ENCODE measurements at regions not wholly inside any gene's neighbourhood (a gene's known extent, or its start where the extent isn't known, plus 50 kb on each side); places are given as distances from the start of the nearest gene placed in this dataset.

DNA sequence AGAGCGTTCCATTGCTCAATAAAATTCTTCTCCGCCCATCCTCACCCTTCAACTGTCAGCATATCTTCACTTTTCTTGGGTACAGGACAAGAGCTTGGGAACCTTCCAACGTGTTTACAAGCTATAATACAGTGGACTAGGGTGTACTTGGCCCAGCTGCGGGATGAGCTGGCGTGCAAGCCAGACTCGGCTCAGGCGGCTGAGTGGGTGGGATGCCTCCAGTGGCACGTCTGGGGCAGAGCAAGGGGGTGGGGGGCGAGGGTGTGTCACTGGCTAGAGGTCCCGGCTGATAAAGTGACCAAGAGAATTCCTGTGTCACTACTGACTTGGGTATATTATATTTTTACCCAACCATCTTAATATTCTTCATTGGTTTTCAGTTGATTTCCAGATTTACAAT is 179.7 kb downstream of the EVA1A start:
- DNase-seq: no peak

DNA sequence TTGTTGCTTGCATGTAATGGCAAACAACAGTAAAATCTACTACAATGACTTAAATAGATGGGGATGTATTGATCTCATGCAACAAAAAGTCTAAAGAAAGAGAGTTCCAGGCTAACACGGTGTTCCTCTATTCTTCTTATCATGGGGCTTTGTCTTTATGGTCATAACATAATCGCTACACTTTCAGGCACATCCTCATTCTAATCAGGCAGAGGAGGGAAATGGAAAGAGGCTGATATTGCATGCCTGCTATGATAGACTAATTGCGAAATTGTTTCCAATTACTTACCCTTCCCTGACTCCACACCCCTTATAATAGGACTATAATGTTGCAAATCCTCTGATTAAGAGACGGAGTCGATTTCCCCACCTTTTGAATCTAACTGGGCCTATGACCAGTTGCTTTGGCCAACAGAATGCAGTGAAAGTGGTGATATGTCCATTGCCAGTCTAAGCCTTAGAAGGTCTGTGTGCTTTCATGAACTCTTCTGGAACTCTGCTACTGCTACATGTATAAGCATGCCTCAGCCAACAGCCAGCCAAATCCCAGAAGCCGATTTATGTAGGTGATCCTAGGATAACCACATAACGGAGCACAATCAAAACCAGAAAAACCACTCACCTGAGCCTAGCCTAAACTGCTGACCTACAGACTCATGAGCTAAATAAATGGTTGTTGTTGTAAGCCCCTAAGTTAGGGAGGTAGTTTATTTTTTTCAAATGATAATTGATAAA is 180.3 kb upstream of the TACR1 start:
- no peak for DNase-seq

DNA sequence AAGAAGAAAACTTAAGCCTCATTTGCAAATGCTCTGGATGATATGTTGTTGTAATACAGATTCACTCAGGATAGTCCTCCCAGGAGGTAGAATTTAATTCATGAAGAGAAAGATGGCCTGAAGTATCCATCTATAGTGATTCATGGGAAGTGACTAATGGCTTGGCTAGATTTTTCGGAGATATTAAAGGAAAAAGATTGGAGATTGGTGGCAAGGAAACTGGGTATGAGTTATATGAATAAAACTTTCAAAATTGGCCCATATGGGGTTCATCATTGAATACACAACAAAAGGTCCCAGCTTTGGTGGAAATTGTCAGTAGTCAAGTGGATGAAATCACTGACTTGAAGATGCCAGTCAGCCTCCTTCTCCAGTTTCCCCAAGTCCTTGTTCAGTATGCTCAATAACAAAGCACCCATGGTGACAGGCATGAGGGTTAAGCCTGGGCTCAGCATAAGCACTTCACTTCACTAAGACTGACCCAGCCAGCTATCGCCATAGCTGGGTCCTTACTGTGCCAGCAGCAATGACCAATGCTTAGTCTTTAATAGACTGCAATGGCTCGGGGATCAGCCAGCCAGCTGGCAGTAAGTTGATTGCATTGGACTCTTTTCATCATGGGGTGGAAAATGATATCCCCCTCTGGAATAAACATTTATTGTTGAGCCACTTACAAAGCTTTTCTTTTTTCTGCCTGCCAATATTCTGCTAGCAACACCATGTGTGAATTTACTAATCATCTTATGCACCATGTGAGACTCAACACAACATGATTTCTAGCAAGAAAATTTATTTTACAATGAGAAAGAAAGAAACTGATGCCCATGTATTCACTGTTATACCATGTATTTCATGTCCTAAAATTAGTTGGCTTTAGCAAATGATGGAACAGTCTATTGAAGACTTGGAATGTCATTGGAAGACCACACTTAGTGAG is 176.6 kb upstream of the TACR1 start:
- peak; percentile 73 for DNase-seq

DNA sequence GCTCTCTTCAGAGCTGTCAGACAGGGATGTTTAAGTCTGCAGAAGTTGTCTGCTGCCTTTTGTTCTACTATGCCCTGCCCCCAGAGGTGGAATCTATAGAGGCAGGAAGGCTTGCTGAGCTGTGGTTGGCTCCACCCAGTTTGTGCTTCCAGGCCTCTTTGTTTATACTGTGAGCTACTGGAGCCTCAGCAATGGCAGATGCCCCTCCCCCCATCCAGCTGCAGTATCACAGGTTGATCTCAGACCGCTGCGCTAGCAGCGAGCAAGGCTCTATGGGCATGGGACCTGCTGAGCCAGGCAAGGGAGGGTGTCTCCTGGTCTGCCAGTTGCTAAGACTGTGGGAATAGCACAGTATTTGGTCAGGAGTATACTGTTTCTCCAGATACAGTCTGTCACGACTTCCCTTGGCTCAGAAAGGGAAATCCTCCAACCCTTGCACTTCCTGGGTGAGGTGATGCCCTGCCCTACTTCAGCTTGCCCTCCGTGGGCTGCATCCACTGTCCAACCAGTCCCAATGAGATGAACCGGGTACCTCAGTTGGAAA is 175.2 kb upstream of the TACR1 start:
- DNase-seq: peak; percentile 6

DNA sequence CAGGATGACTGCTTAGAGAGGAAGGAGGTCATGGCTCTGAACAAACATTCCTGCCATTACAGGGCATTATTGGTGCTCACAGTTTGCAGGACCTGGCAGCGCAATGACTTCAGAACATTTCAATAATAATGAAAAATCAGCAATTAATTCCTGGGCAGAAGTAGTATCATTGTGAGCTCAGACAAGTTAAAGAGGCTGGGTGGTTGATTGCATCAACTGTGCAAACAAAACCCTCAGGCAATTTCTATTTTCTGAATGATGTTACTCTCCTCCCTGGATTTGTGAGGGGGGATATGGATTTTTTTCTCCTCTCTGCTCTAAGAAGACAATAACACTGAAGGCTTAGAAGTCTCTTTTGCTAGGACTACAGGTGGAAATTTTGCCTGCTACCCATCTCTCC is 168.1 kb upstream of the TACR1 start:
- DNase-seq: no peak

DNA sequence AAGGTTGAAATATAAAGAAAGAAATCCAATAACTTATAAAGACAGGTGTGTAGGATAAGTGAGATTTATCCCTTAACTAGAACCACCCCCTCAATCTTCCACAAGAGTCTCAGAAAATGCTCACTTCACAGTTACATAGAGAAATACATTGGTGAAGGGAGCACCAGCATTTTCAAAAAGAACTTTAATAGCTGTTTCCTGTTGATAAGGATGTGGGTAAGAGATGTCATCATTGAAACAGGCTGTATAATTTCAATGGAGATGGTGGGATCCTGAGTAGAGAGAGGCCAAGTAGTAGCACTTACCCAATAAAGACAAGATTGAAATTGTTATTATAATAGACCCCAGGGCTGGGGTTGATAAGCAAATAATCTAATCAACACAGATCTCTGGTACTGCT is 162.2 kb upstream of the TACR1 start:
- DNase-seq: no peak

DNA sequence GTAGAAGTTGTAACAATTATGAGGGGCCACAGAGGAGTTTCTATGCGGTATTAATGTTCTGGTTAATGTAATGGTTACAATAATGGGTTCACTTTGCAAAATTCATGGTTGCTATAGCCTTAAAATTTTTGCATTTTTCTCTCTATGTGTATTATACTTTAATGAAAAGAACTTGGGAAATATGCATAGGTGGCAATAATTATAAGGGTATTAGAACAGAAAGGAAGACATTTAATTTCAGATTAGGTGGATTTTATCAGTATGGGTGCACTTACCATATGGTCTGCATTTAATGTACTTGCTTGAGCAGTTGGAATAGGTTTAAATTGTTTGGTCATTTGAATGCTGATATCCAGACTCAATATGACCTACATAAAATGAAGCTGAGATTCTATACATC is 161.6 kb upstream of the TACR1 start:
- no peak for DNase-seq

DNA sequence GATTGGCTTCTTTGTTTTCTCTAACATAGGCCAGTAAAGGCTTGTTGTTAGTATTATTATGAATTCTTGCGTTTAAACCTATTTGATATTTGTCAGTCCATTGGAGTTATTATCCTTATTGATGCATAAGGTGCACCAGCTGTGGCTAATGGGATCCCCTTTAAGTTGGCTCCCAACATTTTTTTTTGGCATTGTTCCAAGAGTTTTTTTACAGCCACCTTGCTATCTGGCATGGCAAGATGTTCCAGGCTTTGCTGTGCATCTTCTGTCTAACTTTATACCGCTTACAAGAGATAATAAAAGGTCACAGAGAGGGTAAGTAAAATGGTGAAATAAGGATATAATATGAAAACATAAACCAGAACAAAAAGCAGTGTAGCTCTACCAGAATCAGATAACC is 157.5 kb upstream of the TACR1 start:
- DNase-seq: no peak

DNA sequence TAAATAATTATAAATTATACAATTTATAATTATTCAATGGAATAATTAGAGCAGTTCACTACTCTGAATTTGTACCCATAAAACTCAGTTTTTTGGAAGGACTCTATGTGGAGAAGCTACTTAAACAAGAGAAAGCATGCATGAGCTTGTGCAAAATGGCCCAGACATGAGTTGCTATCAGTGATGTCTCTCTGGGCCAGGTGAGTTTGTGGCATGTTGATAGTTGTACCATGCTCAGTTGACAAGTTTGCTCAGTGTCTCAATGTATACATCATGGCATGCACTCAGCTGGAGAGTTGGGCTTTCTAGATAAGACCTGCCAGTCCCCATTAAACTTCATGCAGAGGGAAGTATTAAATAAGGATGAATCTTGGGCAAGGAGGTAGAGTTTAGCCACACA is 153.8 kb upstream of the TACR1 start:
- no peak for DNase-seq

DNA sequence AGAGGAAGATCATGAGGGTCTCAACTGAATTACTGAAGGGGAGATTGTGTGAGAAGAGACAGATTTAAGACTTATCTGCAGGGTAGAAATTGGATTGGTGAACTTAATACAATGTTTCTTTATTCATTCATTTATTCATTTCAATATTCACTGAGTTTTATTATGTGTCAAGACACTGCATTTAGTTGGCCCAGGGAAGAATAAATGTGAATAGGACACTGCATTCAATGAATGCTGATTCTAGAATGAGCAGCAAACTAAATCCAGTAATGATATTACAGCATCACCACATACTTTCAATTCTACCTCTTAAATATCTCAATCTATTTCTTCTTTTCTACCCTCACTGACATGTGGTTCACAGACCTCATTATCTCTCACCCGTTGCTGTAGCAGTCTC is 149.0 kb upstream of the TACR1 start:
- no peak for DNase-seq

DNA sequence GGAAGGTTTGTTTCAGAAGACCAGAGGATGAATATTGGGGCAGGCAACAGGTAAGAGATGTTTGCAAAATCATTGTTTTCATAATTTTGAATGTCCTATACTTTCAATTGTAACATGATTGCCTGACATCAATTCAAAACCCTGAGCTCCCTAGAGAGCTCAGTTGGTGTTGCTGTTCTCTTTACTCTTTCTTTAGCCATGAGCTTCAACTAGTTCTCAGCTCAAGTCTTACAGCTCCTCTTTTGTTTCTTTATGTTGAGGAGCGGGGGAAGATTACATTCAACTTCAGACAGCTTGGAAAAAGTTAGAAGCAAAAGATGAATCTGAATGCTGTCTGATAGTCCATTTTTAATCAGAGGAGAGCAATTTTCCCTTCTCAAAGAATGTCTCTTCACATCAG is 144.8 kb upstream of the TACR1 start:
- DNase-seq: no peak

DNA sequence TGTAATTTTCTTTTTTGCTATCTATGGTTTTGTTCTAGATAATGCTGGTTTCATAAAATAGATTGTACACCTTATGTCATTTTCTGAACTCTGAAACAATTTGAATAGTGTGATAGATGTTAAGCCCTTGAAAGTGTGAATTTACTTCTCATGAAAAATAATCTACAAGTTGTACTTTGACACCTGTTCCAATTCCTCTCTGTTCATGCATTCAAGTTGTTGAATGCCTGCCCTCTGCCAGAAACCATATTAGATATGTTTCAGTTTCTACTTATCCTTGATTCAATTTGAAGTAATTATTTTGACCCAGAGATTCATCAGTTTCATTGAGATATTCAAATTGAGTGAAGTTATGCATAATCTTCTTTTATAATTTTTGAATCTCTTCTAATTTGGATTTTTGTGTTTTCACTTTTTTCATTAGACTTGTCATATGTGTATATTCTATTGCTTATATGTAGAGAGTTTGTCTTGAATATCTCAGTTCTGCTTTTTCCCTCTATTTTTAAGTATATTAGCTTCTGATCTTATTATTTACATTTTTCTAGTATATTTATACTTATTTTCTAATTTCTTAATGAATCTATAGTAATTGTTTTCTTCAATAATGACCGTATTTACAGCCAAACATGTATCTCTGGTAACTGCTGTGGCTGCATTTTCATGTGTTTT is 143.3 kb upstream of the TACR1 start:
- no peak for DNase-seq

DNA sequence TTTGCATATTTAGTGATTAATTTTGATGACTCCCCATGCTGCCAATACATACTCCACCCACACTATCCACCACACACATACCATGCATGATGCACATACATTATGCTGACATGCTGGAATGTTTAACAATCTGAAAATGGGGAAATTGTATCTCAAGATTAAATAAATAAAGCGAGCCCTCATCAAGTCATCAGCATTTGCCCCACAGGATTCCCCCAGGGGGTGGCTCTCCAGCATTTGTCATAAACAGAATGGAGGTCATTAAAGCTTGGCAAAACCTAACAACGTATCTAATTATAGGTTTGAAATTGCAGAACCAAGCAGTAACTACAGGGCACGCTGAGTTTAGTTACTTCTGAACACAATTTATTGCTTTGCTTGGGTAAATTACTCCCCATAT is 141.2 kb upstream of the TACR1 start:
- DNase-seq: peak; percentile 82

DNA sequence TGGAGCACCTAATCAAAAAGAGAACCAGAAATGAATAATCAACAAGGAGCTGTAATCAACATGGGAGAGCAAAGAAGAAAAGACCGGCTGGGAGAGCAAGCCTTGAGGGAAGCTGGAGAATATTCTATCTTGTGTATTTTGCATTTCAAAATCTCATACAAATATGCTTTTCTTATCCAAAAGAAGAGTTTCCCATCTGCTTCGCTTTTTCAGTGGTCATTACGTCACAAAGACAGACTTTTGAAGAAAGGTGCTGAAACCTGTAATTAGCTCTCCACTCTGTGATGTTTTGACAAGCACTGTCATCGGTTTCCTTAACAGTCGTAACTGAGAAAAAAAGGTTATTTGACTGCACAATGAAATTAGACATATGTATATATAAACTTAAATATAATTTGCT is 139.1 kb upstream of the TACR1 start:
- DNase-seq: no peak

DNA sequence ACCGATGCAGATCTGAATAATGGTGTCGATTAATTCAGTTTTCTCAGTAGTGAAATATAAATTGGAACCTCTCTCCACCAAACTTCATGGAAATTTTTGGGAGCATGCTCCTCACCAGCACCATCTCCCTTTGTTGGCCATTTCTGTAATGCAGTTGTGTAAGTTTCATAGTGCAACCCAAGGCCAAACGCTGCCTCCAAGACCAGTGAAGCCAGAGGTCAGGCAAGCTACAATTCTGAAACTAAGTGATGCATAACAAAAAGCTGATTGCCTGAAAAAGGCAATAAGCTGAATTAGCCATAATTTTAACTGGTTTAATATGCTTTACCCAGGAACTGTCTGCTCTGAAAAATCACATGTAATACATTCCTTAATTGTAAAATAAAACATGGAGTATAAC is 138.3 kb upstream of the TACR1 start:
- no peak for DNase-seq

DNA sequence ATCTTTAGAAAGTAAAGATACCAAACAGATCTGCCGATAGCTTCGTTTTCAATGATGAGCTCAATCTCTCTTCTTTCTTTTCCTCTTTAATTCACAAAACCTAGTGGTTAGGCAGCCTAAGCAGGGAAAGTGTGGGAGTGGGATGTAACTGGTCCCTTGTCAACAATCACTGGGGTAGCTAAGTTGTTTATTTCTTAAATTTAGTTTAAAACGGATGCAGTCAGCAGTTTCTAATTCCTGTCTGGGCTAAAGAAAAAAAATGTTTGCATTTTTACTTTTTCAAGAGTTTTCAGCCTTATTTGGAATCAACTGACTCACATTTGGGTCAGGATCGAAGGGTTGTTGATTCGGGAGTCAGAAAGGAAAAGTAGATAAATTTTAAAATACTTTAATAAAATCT is 137.7 kb upstream of the TACR1 start:
- DNase-seq: no peak

DNA sequence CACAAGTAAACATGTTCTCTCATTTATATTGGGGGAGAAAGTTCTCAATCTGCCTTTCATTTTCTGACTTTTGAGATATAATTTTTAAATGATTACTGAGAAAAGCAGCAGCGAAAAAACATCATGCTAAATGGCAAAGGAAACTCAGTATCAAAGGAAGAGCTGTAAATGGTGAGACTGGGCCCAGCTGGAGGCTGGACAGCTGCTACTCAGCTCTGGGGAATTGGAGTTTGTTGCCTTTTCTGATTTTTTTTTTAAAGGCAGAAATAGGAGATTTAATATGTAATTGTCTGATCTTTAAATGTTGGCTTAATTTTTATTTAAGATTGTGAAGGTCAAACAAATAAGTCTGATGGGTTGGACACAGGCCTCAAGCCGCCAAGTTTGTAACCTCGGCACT is 137.1 kb upstream of the TACR1 start:
- no peak for DNase-seq

DNA sequence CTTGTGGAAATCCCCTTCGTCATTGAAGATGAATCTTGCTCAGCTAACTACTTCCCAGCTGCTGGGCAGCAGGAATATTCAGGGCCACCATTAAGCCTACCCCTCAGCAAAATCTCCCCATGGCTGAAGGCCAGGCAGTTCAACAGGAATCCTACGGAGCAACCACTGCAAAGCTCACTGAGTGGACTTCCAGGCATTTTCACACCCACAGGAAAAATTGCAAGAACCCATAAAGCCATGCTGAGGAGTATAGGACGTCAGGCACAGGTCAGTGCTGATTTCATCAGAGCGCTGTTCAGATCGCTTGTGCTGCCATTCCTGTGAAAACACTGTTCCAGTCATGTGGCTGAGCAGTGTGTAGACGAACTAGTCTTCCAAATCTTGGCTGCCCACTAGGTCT is 134.8 kb upstream of the TACR1 start:
- DNase-seq: no peak

DNA sequence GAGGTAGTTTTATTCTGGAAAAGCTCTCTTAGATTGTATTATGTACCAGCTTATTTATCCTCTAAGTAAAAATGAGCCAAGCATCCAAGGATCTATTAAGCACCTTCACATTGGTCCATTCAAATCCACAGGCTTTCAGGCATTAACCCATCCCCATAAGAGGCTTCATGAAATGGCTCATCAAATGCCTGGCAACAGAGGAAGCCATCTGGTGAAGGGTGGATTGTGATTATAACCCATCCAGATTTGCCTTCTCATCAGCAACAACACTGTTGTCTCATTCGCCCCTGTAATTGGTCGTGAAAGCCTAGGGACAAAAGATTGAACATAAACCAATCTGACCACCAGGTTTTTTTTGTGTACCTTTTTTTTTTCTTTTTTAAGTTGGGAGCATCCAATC is 134.3 kb upstream of the TACR1 start:
- DNase-seq: no peak

DNA sequence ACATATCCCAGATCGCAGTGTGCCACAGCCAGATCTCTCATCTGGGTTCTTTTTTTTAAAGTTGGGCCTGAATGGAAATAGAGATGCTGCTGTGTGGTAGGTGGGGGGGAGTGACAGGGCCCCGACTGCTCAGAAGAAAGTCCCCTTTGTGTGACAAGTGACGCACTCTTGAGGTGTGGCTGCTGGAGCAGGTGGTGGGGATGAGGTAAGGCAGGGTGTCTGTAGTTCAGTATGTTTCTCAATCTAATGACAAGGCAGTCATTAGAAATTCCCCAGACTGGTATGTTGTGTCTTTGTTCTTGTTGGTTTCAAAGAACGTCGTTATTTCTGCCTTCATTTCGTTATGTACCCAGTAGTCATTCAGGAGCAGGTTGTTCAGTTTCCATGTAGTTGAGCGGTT is 128.8 kb upstream of the TACR1 start:
- no peak for DNase-seq

DNA sequence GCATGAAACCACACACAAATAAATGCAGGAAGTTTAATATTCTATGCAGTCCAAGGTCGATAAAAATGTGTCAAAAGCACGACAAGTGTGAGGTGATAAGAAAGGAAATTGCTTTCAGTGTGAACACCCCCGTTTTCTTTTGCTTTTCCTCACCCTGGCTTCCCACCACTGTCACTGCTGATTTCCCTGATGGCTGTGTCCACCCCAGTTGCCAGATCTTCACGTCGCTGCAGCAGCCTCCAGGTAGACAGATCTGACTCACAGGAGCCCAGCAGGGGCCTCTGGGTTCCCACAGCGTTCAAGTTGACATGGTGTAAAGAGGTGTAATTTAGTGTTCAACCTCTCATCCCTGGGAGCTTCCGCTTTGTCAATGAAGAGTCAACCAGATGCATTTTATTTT is 128.0 kb upstream of the TACR1 start:
- no peak for DNase-seq

DNA sequence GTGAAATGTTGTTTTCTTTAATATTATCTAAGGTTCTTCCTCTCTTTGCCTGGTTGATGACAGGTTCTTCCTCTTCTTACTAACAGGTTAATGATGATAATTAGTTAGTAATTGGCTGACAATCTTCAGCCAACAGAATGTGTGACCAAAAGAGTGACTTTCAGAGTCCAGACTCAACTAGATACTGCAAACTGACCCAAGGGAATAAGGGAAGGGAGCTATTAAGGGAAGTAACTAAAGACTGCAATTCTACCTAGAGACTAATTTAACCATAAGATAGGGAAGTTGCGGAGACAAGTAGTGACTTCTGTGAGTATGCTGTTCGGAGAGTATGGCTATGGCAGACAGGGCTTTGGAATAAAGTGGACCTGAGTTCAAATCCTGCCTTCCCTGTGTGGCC is 127.3 kb upstream of the TACR1 start:
- no peak for DNase-seq

DNA sequence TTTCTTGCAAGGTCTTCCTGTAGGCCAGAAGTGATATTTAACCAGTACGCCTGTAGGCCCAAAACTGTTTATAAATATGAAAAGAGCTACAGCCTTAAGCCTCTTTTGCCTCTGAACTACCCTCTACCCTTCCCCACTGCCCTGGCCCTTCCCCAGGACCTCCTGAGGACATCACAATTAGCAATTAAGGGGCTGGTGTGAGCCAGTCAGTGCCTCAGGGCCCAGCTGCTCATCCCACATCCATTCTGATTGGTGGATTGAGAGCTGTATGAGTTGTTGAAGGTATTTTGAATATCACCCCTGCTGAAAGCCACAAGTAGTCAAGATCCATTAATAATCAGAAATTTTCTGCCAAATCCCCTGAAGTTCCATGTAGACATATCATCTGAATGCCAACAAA is 126.3 kb upstream of the TACR1 start:
- no peak for DNase-seq

DNA sequence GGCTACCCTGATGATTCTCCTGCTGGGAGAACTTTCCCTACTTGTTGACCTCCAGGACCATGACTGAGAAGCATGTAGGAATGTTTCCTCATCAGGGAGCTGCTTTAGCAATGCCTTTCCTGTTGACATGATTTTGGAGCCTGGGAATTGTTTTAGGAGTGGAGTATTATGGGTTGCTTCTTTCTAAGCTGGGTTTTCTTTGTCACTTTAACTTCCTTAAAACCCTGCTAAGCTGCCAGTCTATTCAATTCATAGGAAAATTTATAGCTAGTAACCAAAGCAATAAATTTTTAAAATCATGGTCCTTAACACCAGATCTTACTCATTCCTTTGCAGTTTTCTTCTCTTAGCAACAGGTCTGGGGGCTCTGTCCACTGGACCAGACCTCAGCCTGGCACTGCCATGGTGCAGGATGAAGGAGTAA is 125.6 kb upstream of the TACR1 start:
- DNase-seq: no peak
